GM23338 (cell line): ENCODE measurements at regions not wholly inside any gene's neighbourhood (a gene's known extent, or its start where the extent isn't known, plus 50 kb on each side); places are given as distances from the start of the nearest gene placed in this dataset.

Experiments
- ATAC-seq: fragments of 200-7000 bp; cut with Tn5 transposase; 3 replicates; pipeline ENCODE4 v1.9.1; 2020
- DNase-seq: peaks from one replicate; pipeline ENCODE4 v3.0.0-alpha.2; 2015; ENCODE audit warnings: low spot score
- H2AFZ ChIP-seq: fragments of 200-600 bp; sonication (generic); 2 replicates; pipeline ENCODE4 v1.8.0; 2016; ENCODE audit warnings: antibody characterized with exemption, mild to moderate bottlenecking, moderate library complexity
- H3F3A ChIP-seq: fragments of 200-600 bp; sonication (generic); replicated peaks from 2 replicates; pipeline ENCODE4 v1.8.0; 2017; ENCODE audit warnings: antibody characterized with exemption, mixed run types, low read depth
- H3K27ac ChIP-seq: fragments of 200-600 bp; sonication (generic); 2 replicates; pipeline ENCODE4 v1.6.1; 2016; ENCODE audit warnings: low read depth
- H3K27me3 ChIP-seq: fragments of 200-600 bp; sonication (generic); 2 replicates; pipeline ENCODE4 v1.8.0; 2016; ENCODE audit warnings: mild to moderate bottlenecking, mixed run types, moderate library complexity; ENCODE audit not compliant: insufficient read depth
- H3K36me3 ChIP-seq: fragments of 200-600 bp; sonication (generic); 2 replicates; pipeline ENCODE4 v1.8.0; 2016; ENCODE audit warnings: mild to moderate bottlenecking; ENCODE audit not compliant: insufficient read depth
- H3K4me1 ChIP-seq: fragments of 200-600 bp; sonication (generic); 2 replicates; pipeline ENCODE4 v1.8.0; 2016; ENCODE audit warnings: mild to moderate bottlenecking, moderate library complexity; ENCODE audit not compliant: insufficient read depth
- H3K4me2 ChIP-seq: fragments of 200-600 bp; sonication (generic); 2 replicates; pipeline ENCODE4 v1.7.1; 2017; ENCODE audit warnings: mixed run types
- H3K4me3 ChIP-seq: fragments of 200-600 bp; sonication (generic); 2 replicates; pipeline ENCODE4 v1.6.1; 2016; ENCODE audit warnings: mixed run types
- H3K79me2 ChIP-seq: fragments of 200-600 bp; sonication (generic); replicated peaks from 2 replicates; pipeline ENCODE4 v1.8.0; 2017; ENCODE audit warnings: mild to moderate bottlenecking; ENCODE audit not compliant: insufficient read depth
- H3K9me2 ChIP-seq: fragments of 200-600 bp; sonication (generic); 2 replicates; pipeline ENCODE4 v1.8.0; 2017; ENCODE audit not compliant: insufficient read depth
- H4K20me1 ChIP-seq: fragments of 200-600 bp; sonication (generic); replicated peaks from 2 replicates; pipeline ENCODE4 v1.8.0; 2017; ENCODE audit warnings: mild to moderate bottlenecking; ENCODE audit not compliant: insufficient read depth
- H3K27ac Mint-ChIP-seq: 2 replicates; pipeline ENCODE4 v1.8.0; 2020; ENCODE audit warnings: inconsistent platforms, mild to moderate bottlenecking, moderate library complexity, mixed read lengths
- H3K27me3 Mint-ChIP-seq: 3 replicates; pipeline ENCODE4 v1.8.0; 2022; ENCODE audit warnings: low read depth, mild to moderate bottlenecking, moderate library complexity, mixed read lengths, inconsistent platforms; ENCODE audit not compliant: insufficient read depth, poor library complexity
- H3K36me3 Mint-ChIP-seq: 3 replicates; pipeline ENCODE4 v1.8.0; 2021; ENCODE audit warnings: low read depth, mild to moderate bottlenecking, inconsistent platforms, moderate library complexity, mixed read lengths
- H3K4me1 Mint-ChIP-seq: 3 replicates; pipeline ENCODE4 v1.8.0; 2020; ENCODE audit warnings: mild to moderate bottlenecking, inconsistent platforms, mixed read lengths
- H3K4me3 Mint-ChIP-seq: 3 replicates; pipeline ENCODE4 v1.8.0; 2021; ENCODE audit warnings: moderate library complexity, mild to moderate bottlenecking, inconsistent platforms, mixed read lengths
- H3K9me3 Mint-ChIP-seq: 3 replicates; pipeline ENCODE4 v1.8.0; 2020; ENCODE audit warnings: moderate library complexity, mild to moderate bottlenecking, inconsistent platforms, mixed read lengths
- CTCF ChIP-seq, 2 experiments: fragments of 200-600 bp in 1 of 2; sonication (generic) in 1 of 2; conservative IDR thresholded peaks; 2 replicates each; pipeline versions ENCODE4 v1.5.1 to v1.6.1; 2016 to 2017; ENCODE audit warnings: antibody characterized with exemption in 2 of 2, low read depth in 2 of 2, mild to moderate bottlenecking in 2 of 2, moderate library complexity in 1 of 2
- JUNB ChIP-seq: IDR thresholded peaks from one replicate; pipeline ENCODE4 v1.6.1; 2016; ENCODE audit warnings: antibody characterized with exemption; ENCODE audit not compliant: unreplicated experiment
- NANOG ChIP-seq: IDR thresholded peaks from 2 replicates; pipeline ENCODE4 v1.6.1; 2016; ENCODE audit warnings: antibody characterized with exemption, borderline replicate concordance
- POLR2AphosphoS5 ChIP-seq: IDR thresholded peaks from 2 replicates; pipeline ENCODE4 v1.6.1; 2016; ENCODE audit warnings: antibody characterized with exemption, low read depth
- REST ChIP-seq: IDR thresholded peaks from one replicate; pipeline ENCODE4 v1.6.1; 2018; ENCODE audit warnings: antibody characterized with exemption; ENCODE audit not compliant: unreplicated experiment
- ZNF114 ChIP-seq: fragments of 250-450 bp; sonication (Bioruptor Pico); IDR thresholded peaks from 2 replicates; pipeline ENCODE4 v1.5.0; 2020; ENCODE audit warnings: mild to moderate bottlenecking, moderate library complexity

GRCh38 chr9:126556560-126557250 is 57.0 kb upstream of the LMX1B start:
- Histone ChIP-seq H3K27ac (no peak overlapping the region), H3K27me3 (no peaks in the 10 kb centered on the region), H3F3A (no peaks in the 10 kb centered on the region), H3K4me1 (no peaks in the 10 kb centered on the region), H3K79me2 (no peaks in the 10 kb centered on the region), H3K4me2 (no peak overlapping the region), H2AFZ (peak overlapping the region; percentile 81), H3K36me3 (no peaks in the 10 kb centered on the region), H3K4me3 (no peak overlapping the region), H3K9me2 (no peaks in the 10 kb centered on the region), H4K20me1 (no peaks in the 10 kb centered on the region)
- H3K4me3 Mint-ChIP-seq = no peak overlapping the region
- no peaks in the 10 kb centered on the region for H3K36me3 Mint-ChIP-seq
- TF ChIP-seq NANOG (no peak), CTCF (conservative IDR thresholded peaks at IDR 0.05; ENCODE audit: low read depth in 2 of 2) (0 out of 4 replicates have a peak, but pooled peaks of 1 of the 2 experiments have one; percentile 13), POLR2AphosphoS5 (no peak)
- no peak overlapping the region for H3K27ac Mint-ChIP-seq
- no peaks in the 10 kb centered on the region; the same call in 2 of the 3 replicates for H3K9me3 Mint-ChIP-seq
- H3K27me3 Mint-ChIP-seq = peaks cover 10% of the 10 kb centered on the region
- ATAC-seq (no peak), DNase-seq (no peak)
- H3K4me1 Mint-ChIP-seq = peaks cover 2% of the 10 kb centered on the region; the same call in 1 of the 3 replicates

GRCh38 chr9:126558051-126558665 is 55.6 kb upstream of the LMX1B start:
- Mint-ChIP-seq H3K27me3 (peaks cover 11% of the 10 kb centered on the region), H3K36me3 (no peaks in the 10 kb centered on the region), H3K4me1 (peaks cover 2% of the 10 kb centered on the region; the same call in 1 of the 3 replicates), H3K27ac (no peak overlapping the region), H3K4me3 (no peak overlapping the region), H3K9me3 (no peaks in the 10 kb centered on the region; the same call in 2 of the 3 replicates)
- no peak overlapping the region for H3K27ac ChIP-seq
- H3K79me2 ChIP-seq = no peaks in the 10 kb centered on the region
- no peak overlapping the region for H3K4me2 ChIP-seq
- H3K4me3 ChIP-seq = no peak overlapping the region
- ATAC-seq (peak; percentile 91), DNase-seq (peak; percentile 80)
- no peaks in the 10 kb centered on the region for H3K9me2 ChIP-seq
- H3K4me1 ChIP-seq = no peaks in the 10 kb centered on the region
- H4K20me1 ChIP-seq = no peaks in the 10 kb centered on the region
- H3F3A ChIP-seq = no peaks in the 10 kb centered on the region
- no peak overlapping the region for H2AFZ ChIP-seq
- H3K36me3 ChIP-seq = no peaks in the 10 kb centered on the region
- H3K27me3 ChIP-seq = no peaks in the 10 kb centered on the region
- TF ChIP-seq CTCF (conservative IDR thresholded peaks at IDR 0.05; ENCODE audit: low read depth in 2 of 2) (peak; percentile 96 to 99), JUNB (no peak), REST (no peak), ZNF114 (CRISPR knock-in tag) (no peak)
